ENCODE measurements at regions not wholly inside any gene's neighbourhood (a gene's known extent, or its start where the extent isn't known, plus 50 kb on each side); places are given as distances from the start of the nearest gene placed in this dataset.
A peak's percentile ranks its signal among the peaks of the same experiment; 100 is the strongest.

GRCh38 chrX:40449396-40449795, 131.4 kb upstream of the ATP6AP2 start:
- no peaks in the 10 kb centered on the region for H3K4me1 Mint-ChIP-seq
- H3K9me3 Mint-ChIP-seq = no peaks in the 10 kb centered on the region
- no peak for DNase-seq
- no peak overlapping the region for H3K27ac Mint-ChIP-seq
- H3K4me3 Mint-ChIP-seq = no peak overlapping the region
- H3K27me3 Mint-ChIP-seq = no peaks in the 10 kb centered on the region
- H3K36me3 Mint-ChIP-seq = no peaks in the 10 kb centered on the region

GRCh38 chrX:40448793-40449192, 132.0 kb upstream of the ATP6AP2 start:
- Mint-ChIP-seq H3K4me3 (no peak overlapping the region), H3K27ac (no peak overlapping the region), H3K9me3 (no peaks in the 10 kb centered on the region), H3K36me3 (no peaks in the 10 kb centered on the region), H3K27me3 (no peaks in the 10 kb centered on the region), H3K4me1 (no peaks in the 10 kb centered on the region)
- no peak for DNase-seq

DNA sequence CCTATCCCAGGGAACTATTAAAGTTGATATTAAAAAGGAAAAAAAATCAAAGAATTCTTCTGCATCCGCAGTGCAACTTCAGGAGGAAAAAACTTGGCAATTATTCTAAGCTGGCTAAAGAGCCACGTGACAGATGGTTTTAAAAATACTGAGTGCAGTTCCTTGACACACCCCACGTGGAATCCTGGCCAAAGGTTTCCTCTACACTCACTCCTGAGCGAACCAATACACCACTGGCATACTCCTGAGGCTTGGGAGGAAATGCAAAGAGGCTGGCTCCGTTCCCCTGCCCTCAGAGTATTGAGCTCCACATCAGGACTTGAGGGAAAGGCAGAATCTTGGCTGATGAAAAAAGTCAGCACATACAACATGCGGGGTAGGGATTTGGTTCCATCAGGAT, 133.8 kb upstream of the ATP6AP2 start:
- Mint-ChIP-seq H3K27ac (no peak overlapping the region), H3K4me1 (no peaks in the 10 kb centered on the region), H3K36me3 (no peaks in the 10 kb centered on the region), H3K9me3 (no peaks in the 10 kb centered on the region), H3K27me3 (no peaks in the 10 kb centered on the region), H3K4me3 (no peak overlapping the region)
- DNase-seq = no peak

GRCh38 chrX:40445691-40446090, 135.1 kb upstream of the ATP6AP2 start:
- Mint-ChIP-seq H3K36me3 (no peaks in the 10 kb centered on the region), H3K9me3 (no peaks in the 10 kb centered on the region), H3K4me1 (no peaks in the 10 kb centered on the region), H3K4me3 (no peak overlapping the region), H3K27me3 (no peaks in the 10 kb centered on the region), H3K27ac (no peak overlapping the region)
- DNase-seq = no peak

- no peak overlapping the region for H3K4me3 Mint-ChIP-seq
- H3K4me1 Mint-ChIP-seq = peaks cover 1% of the 10 kb centered on the region
- no peaks in the 10 kb centered on the region for H3K36me3 Mint-ChIP-seq
- H3K27ac Mint-ChIP-seq = no peak overlapping the region
- H3K27me3 Mint-ChIP-seq = no peaks in the 10 kb centered on the region
- H3K9me3 Mint-ChIP-seq = no peaks in the 10 kb centered on the region
- DNase-seq = no peak
Measured at GRCh38 chrX:40444798-40445496, 135.8 kb upstream of the ATP6AP2 start.

DNA sequence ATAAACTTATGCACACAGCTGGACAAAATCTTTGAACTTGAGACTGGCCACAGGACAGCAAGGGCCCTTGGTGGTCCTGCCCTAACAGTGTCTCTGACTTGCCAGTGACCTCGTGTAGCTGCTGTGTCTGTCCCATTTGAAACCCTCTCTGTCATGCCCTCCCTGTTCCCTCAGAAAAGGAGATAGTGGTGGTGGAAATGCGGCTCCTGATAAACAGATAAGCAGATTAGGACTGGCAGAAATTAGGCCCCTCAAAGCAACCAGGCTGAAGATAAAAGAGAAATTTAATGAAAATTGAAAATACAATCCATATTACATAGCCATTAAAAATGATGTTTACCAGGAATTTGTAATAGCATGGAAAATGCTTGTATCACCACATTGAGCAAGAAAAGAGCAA, 136.6 kb upstream of the ATP6AP2 start:
- no peak overlapping the region for H3K4me3 Mint-ChIP-seq
- no peaks in the 10 kb centered on the region for H3K36me3 Mint-ChIP-seq
- peaks cover 9% of the 10 kb centered on the region for H3K4me1 Mint-ChIP-seq
- no peak overlapping the region for H3K27ac Mint-ChIP-seq
- no peaks in the 10 kb centered on the region for H3K27me3 Mint-ChIP-seq
- no peaks in the 10 kb centered on the region for H3K9me3 Mint-ChIP-seq
- DNase-seq = no peak

- no peak for DNase-seq
- Mint-ChIP-seq H3K9me3 (no peaks in the 10 kb centered on the region), H3K4me1 (peaks cover 9% of the 10 kb centered on the region), H3K27ac (no peak overlapping the region), H3K27me3 (peaks cover 3% of the 10 kb centered on the region), H3K4me3 (no peak overlapping the region), H3K36me3 (no peaks in the 10 kb centered on the region)
Measured at GRCh38 chrX:40440866-40441265, 139.9 kb upstream of the ATP6AP2 start.

- peaks cover 9% of the 10 kb centered on the region for H3K4me1 Mint-ChIP-seq
- no peak overlapping the region for H3K4me3 Mint-ChIP-seq
- H3K36me3 Mint-ChIP-seq = no peaks in the 10 kb centered on the region
- no peak overlapping the region for H3K27ac Mint-ChIP-seq
- H3K27me3 Mint-ChIP-seq = peaks cover 3% of the 10 kb centered on the region
- peak; percentile 4 for DNase-seq
- H3K9me3 Mint-ChIP-seq = no peaks in the 10 kb centered on the region
Measured at GRCh38 chrX:40439625-40440532, 140.9 kb upstream of the ATP6AP2 start.

- Mint-ChIP-seq H3K4me1 (peaks cover 9% of the 10 kb centered on the region), H3K36me3 (no peaks in the 10 kb centered on the region), H3K9me3 (no peaks in the 10 kb centered on the region), H3K27me3 (peaks cover 3% of the 10 kb centered on the region), H3K4me3 (no peak overlapping the region), H3K27ac (no peak overlapping the region)
- no peak for DNase-seq
Measured at GRCh38 chrX:40437348-40437747, 143.4 kb upstream of the ATP6AP2 start.

- DNase-seq = no peak
- H3K36me3 Mint-ChIP-seq = no peaks in the 10 kb centered on the region
- H3K4me1 Mint-ChIP-seq = peaks cover 7% of the 10 kb centered on the region
- H3K9me3 Mint-ChIP-seq = no peaks in the 10 kb centered on the region
- peaks cover 3% of the 10 kb centered on the region for H3K27me3 Mint-ChIP-seq
- no peak overlapping the region for H3K27ac Mint-ChIP-seq
- no peak overlapping the region for H3K4me3 Mint-ChIP-seq
Measured at GRCh38 chrX:40434947-40435346, 145.8 kb upstream of the ATP6AP2 start.

- H3K36me3 Mint-ChIP-seq = no peaks in the 10 kb centered on the region
- H3K4me1 Mint-ChIP-seq = peaks cover 2% of the 10 kb centered on the region
- DNase-seq = no peak
- H3K4me3 Mint-ChIP-seq = no peak overlapping the region
- H3K27me3 Mint-ChIP-seq = peaks cover 3% of the 10 kb centered on the region
- H3K27ac Mint-ChIP-seq = no peak overlapping the region
- no peaks in the 10 kb centered on the region for H3K9me3 Mint-ChIP-seq
Measured at GRCh38 chrX:40434443-40434842, 146.3 kb upstream of the ATP6AP2 start.

DNA sequence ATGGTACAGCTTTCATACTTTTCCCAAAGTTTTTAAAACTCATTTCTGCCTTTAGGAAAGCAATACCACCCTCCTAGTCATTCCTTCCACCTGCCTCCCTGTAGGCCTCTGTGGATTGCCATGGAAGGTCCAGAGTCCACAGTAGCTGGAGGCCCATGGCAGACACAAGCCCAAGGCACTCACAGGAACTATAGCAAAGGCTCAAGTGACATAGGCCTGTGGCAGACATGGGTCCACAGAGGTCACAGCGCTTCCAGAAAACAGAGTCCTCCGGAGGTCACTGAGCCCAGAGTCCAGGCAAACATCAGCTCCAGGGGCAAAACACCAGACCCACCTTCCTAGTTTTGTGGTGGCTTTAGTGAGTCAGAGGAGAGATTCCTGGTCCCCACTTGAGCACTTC, 147.6 kb upstream of the ATP6AP2 start:
- no peak overlapping the region for H3K27ac Mint-ChIP-seq
- H3K9me3 Mint-ChIP-seq = no peaks in the 10 kb centered on the region
- H3K4me1 Mint-ChIP-seq = no peaks in the 10 kb centered on the region
- H3K4me3 Mint-ChIP-seq = no peak overlapping the region
- DNase-seq = no peak
- no peaks in the 10 kb centered on the region for H3K36me3 Mint-ChIP-seq
- H3K27me3 Mint-ChIP-seq = no peaks in the 10 kb centered on the region

- H3K4me1 Mint-ChIP-seq = no peaks in the 10 kb centered on the region
- no peaks in the 10 kb centered on the region for H3K27me3 Mint-ChIP-seq
- no peak overlapping the region for H3K27ac Mint-ChIP-seq
- DNase-seq = no peak
- no peaks in the 10 kb centered on the region for H3K36me3 Mint-ChIP-seq
- H3K9me3 Mint-ChIP-seq = no peaks in the 10 kb centered on the region
- no peak overlapping the region for H3K4me3 Mint-ChIP-seq
Measured at GRCh38 chrX:40424259-40424658, 156.5 kb upstream of the ATP6AP2 start.

DNA sequence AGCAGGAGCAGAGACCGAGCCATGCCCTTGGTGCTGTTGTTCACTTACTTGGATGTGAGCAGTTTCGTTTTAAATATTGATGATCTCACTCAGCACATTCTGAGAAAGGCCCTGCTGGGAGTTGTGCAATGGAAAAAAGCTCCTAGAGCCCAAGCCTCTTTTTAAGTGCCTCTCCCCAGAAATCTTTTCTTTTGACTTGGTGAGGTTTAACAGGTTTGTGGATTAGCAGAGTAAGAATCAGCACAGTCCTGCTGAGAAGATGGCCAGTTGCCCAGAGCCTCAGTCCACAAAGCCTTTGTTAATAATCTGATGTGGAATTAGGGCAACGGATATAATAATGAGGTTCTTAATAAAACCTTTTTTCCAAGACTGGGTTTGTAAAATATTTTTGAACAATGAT, 157.5 kb upstream of the ATP6AP2 start:
- Mint-ChIP-seq H3K9me3 (no peaks in the 10 kb centered on the region), H3K4me3 (no peak overlapping the region), H3K4me1 (peaks cover 9% of the 10 kb centered on the region), H3K36me3 (no peaks in the 10 kb centered on the region), H3K27ac (no peak overlapping the region), H3K27me3 (no peaks in the 10 kb centered on the region)
- DNase-seq = no peak

- H3K27me3 Mint-ChIP-seq = no peaks in the 10 kb centered on the region
- H3K27ac Mint-ChIP-seq = no peak overlapping the region
- DNase-seq = no peak
- H3K9me3 Mint-ChIP-seq = no peaks in the 10 kb centered on the region
- H3K4me3 Mint-ChIP-seq = no peak overlapping the region
- no peaks in the 10 kb centered on the region for H3K36me3 Mint-ChIP-seq
- H3K4me1 Mint-ChIP-seq = peaks cover 9% of the 10 kb centered on the region
Measured at GRCh38 chrX:40422021-40422420, 158.7 kb upstream of the ATP6AP2 start.
